ENCODE measurements at regions not wholly inside any gene's neighbourhood (a gene's known extent, or its start where the extent isn't known, plus 50 kb on each side); places are given as distances from the start of the nearest gene placed in this dataset.

- Histone ChIP-seq H3K4me3 (peak overlapping the region; percentile 50), H3K27ac (peak overlapping the region in 1 of 2 experiments; percentile 48; a peak in 3 of 6 replicates), H3K4me2 (peak overlapping the region; percentile 96), H3K9me3 (no peaks in the 10 kb centered on the region), H3K4me1 (peaks cover 13% of the 10 kb centered on the region; the same call in 2 of the 3 replicates)
- TF ChIP-seq PBX3 (IDR thresholded peaks at IDR 0.05) = no peak
- no peak for TF ChIP-seq FOSB (CRISPR knock-in tag; IDR thresholded peaks at IDR 0.05)
- TF ChIP-seq RNF2 (IDR thresholded peaks at IDR 0.05; ENCODE audit: borderline replicate concordance, low read depth) = peak; percentile 94
- TF ChIP-seq CBX8 (IDR thresholded peaks at IDR 0.05) = peak; percentile 86
- TF ChIP-seq CHD2 (IDR thresholded peaks at IDR 0.05; ENCODE audit: low read length, partially characterized antibody) = no peak
- TF ChIP-seq EP300 (IDR thresholded peaks at IDR 0.05) = no peak
- no peak for TF ChIP-seq ZNF302 (CRISPR knock-in tag; IDR thresholded peaks at IDR 0.05)
- TF ChIP-seq CHD4 (IDR thresholded peaks at IDR 0.05; ENCODE audit: borderline replicate concordance) = no peak
- peak; percentile 11 to 41; a peak in 4 of 6 replicates for ATAC-seq
- no peak for DNase-seq (ENCODE audit: low read depth in 1 of 2, low spot score in 1 of 2)
- ChIA-PET CTCF (interaction anchor here (0.7 to 1.6 kb wide), 11 partner anchors 11 to 956 kb away, joined by 3 to 6 read pairs (median 3); no protein-coding TSS in a partner anchor), POLR2A (no interaction called here)
- 2% methylated on average over 57 of the region's 81 CpGs for WGBS (ENCODE audit: missing lambda C conversion rate)
- no peak for FAIRE-seq
These were observed 131.4 kb upstream of the C11orf58 start for GRCh38 chr11:16606784-16607674.

GRCh38 chr11:16605894-16606783 lies 132.3 kb upstream of the C11orf58 start:
- under 1% methylated on average over 36 of the region's 36 CpGs for WGBS (ENCODE audit: missing lambda C conversion rate)
- POLR2A ChIA-PET = no interaction called here
- TF ChIP-seq E2F6 (IDR thresholded peaks at IDR 0.05; ENCODE audit: borderline replicate concordance, low read depth) (no peak), SMC3 (IDR thresholded peaks at IDR 0.05) (peak; percentile 83), MYC (IDR thresholded peaks at IDR 0.05; ENCODE audit: borderline replicate concordance, low read length) (no peak), FOSL2 (IDR thresholded peaks at IDR 0.05) (no peak), FOSL2 (CRISPR knock-in tag; IDR thresholded peaks at IDR 0.05) (no peak), REST (IDR thresholded peaks at IDR 0.05) (no peak), HOXB13 (CRISPR knock-in tag; IDR thresholded peaks at IDR 0.05; ENCODE audit: low read depth) (no peak), ZSCAN20 (CRISPR knock-in tag; IDR thresholded peaks at IDR 0.05) (no peak), PBX3 (IDR thresholded peaks at IDR 0.05) (no peak), RAD21 (conservative IDR thresholded peaks at IDR 0.05 in 1 of 2, IDR thresholded peaks at IDR 0.05 in 1 of 2) (peak; percentile 70 to 71), FOSB (CRISPR knock-in tag; IDR thresholded peaks at IDR 0.05) (no peak), POLR2A (IDR thresholded peaks at IDR 0.05; ENCODE audit: low read length) (no peak), MAX (IDR thresholded peaks at IDR 0.05) (peak; percentile 55; the same call in 1 of the 2 replicates), POLR2AphosphoS2 (conservative IDR thresholded peaks at IDR 0.05; ENCODE audit: low read length) (no peak), ZC3H11A (IDR thresholded peaks at IDR 0.05) (no peak), ZNF302 (CRISPR knock-in tag; IDR thresholded peaks at IDR 0.05) (no peak), TFCP2L1 (CRISPR knock-in tag; IDR thresholded peaks at IDR 0.05) (no peak), CHD2 (IDR thresholded peaks at IDR 0.05; ENCODE audit: low read length, partially characterized antibody) (no peak)
- TF ChIP-seq, protein P1, sequence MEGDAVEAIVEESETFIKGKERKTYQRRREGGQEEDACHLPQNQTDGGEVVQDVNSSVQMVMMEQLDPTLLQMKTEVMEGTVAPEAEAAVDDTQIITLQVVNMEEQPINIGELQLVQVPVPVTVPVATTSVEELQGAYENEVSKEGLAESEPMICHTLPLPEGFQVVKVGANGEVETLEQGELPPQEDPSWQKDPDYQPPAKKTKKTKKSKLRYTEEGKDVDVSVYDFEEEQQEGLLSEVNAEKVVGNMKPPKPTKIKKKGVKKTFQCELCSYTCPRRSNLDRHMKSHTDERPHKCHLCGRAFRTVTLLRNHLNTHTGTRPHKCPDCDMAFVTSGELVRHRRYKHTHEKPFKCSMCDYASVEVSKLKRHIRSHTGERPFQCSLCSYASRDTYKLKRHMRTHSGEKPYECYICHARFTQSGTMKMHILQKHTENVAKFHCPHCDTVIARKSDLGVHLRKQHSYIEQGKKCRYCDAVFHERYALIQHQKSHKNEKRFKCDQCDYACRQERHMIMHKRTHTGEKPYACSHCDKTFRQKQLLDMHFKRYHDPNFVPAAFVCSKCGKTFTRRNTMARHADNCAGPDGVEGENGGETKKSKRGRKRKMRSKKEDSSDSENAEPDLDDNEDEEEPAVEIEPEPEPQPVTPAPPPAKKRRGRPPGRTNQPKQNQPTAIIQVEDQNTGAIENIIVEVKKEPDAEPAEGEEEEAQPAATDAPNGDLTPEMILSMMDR (IDR thresholded peaks at IDR 0.05) = peak; percentile 89

More at GRCh38 chr11:16605894-16606783, 132.3 kb upstream of the C11orf58 start:
- H3K9me3 ChIP-seq = no peaks in the 10 kb centered on the region
- DNase-seq (ENCODE audit: low read depth in 1 of 2, low spot score in 1 of 2) (peak; percentile 79 to 86), FAIRE-seq (no peak), ATAC-seq (peak; percentile 60 to 87)
- peak overlapping the region; percentile 96 for H3K4me2 ChIP-seq
- no peak overlapping the region for H3K27ac ChIP-seq
- peaks cover 13% of the 10 kb centered on the region; the same call in 2 of the 3 replicates for H3K4me1 ChIP-seq
- CTCF ChIA-PET = interaction anchor here (0.7 to 1.7 kb wide), 13 partner anchors 10 to 957 kb away, joined by 3 to 8 read pairs (median 3); no protein-coding TSS in a partner anchor
- H3K4me3 ChIP-seq = peak overlapping the region; percentile 50

Measured in A549 (cell line).